Loucy (cell line): ENCODE measurements at regions not wholly inside any gene's neighbourhood (a gene's known extent, or its start where the extent isn't known, plus 50 kb on each side); places are given as distances from the start of the nearest gene placed in this dataset.

Experiments
- EZH2phosphoT487 ChIP-seq: fragments of 200-600 bp; IDR thresholded peaks from 2 replicates; pipeline ENCODE4 v1.6.1; 2018; ENCODE audit warnings: antibody characterized with exemption, mild to moderate bottlenecking, moderate library complexity, borderline replicate concordance
- TF ChIP-seq, protein P1 (sequence below): fragments of 200-600 bp; sonication (generic); conservative IDR thresholded peaks from 2 replicates; pipeline ENCODE4 v1.5.1; 2014; ENCODE audit warnings: mild to moderate bottlenecking, antibody characterized with exemption, low read length

DNA sequence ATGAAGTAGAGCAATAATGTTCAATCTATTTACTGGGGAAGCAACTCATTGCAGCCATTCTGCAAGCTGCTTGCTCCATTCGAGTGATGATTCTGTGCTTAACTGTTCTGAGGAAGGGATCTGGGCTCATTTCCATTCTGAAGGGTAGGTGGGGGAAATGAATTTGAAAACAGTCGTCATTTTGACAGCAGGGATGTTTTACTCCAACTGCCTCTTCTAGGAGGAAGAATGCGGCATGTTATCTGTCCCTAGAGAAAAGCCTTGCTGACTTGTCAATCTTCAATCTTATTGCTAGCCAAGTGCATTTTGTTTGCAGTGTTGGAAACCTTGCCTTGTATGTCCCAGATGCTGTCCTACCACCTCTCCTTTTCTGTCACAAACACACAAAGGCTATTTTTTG lies 105.9 kb downstream of the PRDM13 start:
- TF ChIP-seq, protein P1, sequence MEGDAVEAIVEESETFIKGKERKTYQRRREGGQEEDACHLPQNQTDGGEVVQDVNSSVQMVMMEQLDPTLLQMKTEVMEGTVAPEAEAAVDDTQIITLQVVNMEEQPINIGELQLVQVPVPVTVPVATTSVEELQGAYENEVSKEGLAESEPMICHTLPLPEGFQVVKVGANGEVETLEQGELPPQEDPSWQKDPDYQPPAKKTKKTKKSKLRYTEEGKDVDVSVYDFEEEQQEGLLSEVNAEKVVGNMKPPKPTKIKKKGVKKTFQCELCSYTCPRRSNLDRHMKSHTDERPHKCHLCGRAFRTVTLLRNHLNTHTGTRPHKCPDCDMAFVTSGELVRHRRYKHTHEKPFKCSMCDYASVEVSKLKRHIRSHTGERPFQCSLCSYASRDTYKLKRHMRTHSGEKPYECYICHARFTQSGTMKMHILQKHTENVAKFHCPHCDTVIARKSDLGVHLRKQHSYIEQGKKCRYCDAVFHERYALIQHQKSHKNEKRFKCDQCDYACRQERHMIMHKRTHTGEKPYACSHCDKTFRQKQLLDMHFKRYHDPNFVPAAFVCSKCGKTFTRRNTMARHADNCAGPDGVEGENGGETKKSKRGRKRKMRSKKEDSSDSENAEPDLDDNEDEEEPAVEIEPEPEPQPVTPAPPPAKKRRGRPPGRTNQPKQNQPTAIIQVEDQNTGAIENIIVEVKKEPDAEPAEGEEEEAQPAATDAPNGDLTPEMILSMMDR = no peak
- no peak for TF ChIP-seq EZH2phosphoT487
